CD4-positive, alpha-beta T cell (primary cell): ENCODE measurements at regions not wholly inside any gene's neighbourhood (a gene's known extent, or its start where the extent isn't known, plus 50 kb on each side); places are given as distances from the start of the nearest gene placed in this dataset.

Experiments
- ATAC-seq: fragments of 200-7000 bp; cut with Tn5 transposase; one replicate; pipeline ENCODE4 v1.10.0; 2022; ENCODE audit warnings: mild to moderate bottlenecking; ENCODE audit not compliant: poor library complexity
- CTCF ChIA-PET: fragments of 350-600 bp; sonication (Branson Sonifier 250); formaldehyde crosslinking; loops from one replicate; lab custom pipeline; 2021; ENCODE audit warnings: antibody characterized with exemption, inconsistent platforms; lab: Charles Lee
- POLR2A ChIA-PET: fragments of 350-600 bp; sonication (Branson Sonifier 250); formaldehyde crosslinking; loops from one replicate; lab custom pipeline; 2021; ENCODE audit warnings: antibody characterized with exemption, inconsistent platforms; lab: Charles Lee
- DNase-seq, 14 experiments: peaks; one replicate each; pipeline ENCODE4 v3.0.0-alpha.2; 2013 to 2020; ENCODE audit warnings: mixed read lengths in 2 of 14
- H3K27ac ChIP-seq, 2 donors: one replicate each; pipeline versions ENCODE4 v1.5.1 to v1.7.0; 2013; ENCODE audit warnings: low read length in 2 of 2, low read depth in 1 of 2, mild to moderate bottlenecking in 1 of 2
- H3K27me3 ChIP-seq, 2 experiments: 1 replicate in 1 of 2; 2 replicates in 1 of 2; pipeline versions ENCODE4 v1.6.1 to v1.7.0; 2013; ENCODE audit warnings: low read length in 2 of 2, control low read depth in 1 of 2, mild to moderate bottlenecking in 1 of 2, moderate library complexity in 1 of 2; ENCODE audit not compliant: insufficient read depth in 2 of 2, control insufficient read depth in 1 of 2
- H3K36me3 ChIP-seq: one replicate; pipeline ENCODE4 v1.6.1; 2013; ENCODE audit warnings: low read length, control low read depth; ENCODE audit not compliant: insufficient read depth
- H3K4me1 ChIP-seq: one replicate; pipeline ENCODE4 v1.6.1; 2013; ENCODE audit warnings: low read length, control low read depth; ENCODE audit not compliant: insufficient read depth
- H3K4me3 ChIP-seq: one replicate; pipeline ENCODE4 v1.5.1; 2013; ENCODE audit warnings: mild to moderate bottlenecking, low read length, moderate library complexity
- H3K9me3 ChIP-seq, 2 experiments: 1 replicate in 1 of 2; 2 replicates in 1 of 2; pipeline versions ENCODE4 v1.6.1 to v1.7.0; 2013; ENCODE audit warnings: low read length in 2 of 2, mild to moderate bottlenecking in 2 of 2, control low read depth in 1 of 2, moderate library complexity in 1 of 2; ENCODE audit not compliant: control insufficient read depth in 1 of 2, insufficient read depth in 1 of 2
- H3K27ac Mint-ChIP-seq: one replicate; pipeline ENCODE4 v1.8.0; 2020; ENCODE audit warnings: mixed read lengths
- H3K27me3 Mint-ChIP-seq: one replicate; pipeline ENCODE4 v1.8.0; 2021; ENCODE audit warnings: mixed read lengths
- H3K36me3 Mint-ChIP-seq: one replicate; pipeline ENCODE4 v1.8.0; 2021; ENCODE audit warnings: low read depth, mixed read lengths
- H3K4me1 Mint-ChIP-seq: one replicate; pipeline ENCODE4 v1.8.0; 2021; ENCODE audit warnings: low read depth, mixed read lengths
- H3K4me3 Mint-ChIP-seq: one replicate; pipeline ENCODE4 v1.8.0; 2020; ENCODE audit warnings: mild to moderate bottlenecking, mixed read lengths
- H3K9me3 Mint-ChIP-seq: one replicate; pipeline ENCODE4 v1.8.0; 2020; ENCODE audit warnings: mixed read lengths
- intact Hi-C, 2 experiments: fragments of 100-400 bp; cut with DNase I in 1 of 2; cut with micrococcal nuclease in 1 of 2; formaldehyde crosslinking; loops; one replicate each; pipeline versions ENCODE4 v1.15.1 to v1.9.0; 2023 to 2025; cut with DNase I, micrococcal nuclease
- TF ChIP-seq, protein P1 (sequence below): fragments of 200-600 bp; IDR thresholded peaks from one replicate; pipeline ENCODE4 v1.8.0; 2022; ENCODE audit warnings: antibody characterized with exemption, mild to moderate bottlenecking

- no peaks in the 10 kb centered on the region for H3K4me1 Mint-ChIP-seq
- no peaks in the 10 kb centered on the region for H3K36me3 Mint-ChIP-seq
- no peak overlapping the region for H3K4me3 Mint-ChIP-seq
- CTCF ChIA-PET = no interaction called here
- ATAC-seq (no peak), DNase-seq (no peak)
- H3K27me3 Mint-ChIP-seq = no peaks in the 10 kb centered on the region
- POLR2A ChIA-PET = no interaction called here
- Histone ChIP-seq H3K4me3 (no peak overlapping the region), H3K4me1 (no peaks in the 10 kb centered on the region), H3K9me3 (no peaks in the 10 kb centered on the region), H3K27ac (no peak overlapping the region), H3K36me3 (no peaks in the 10 kb centered on the region), H3K27me3 (no peaks in the 10 kb centered on the region)
- TF ChIP-seq, protein P1, sequence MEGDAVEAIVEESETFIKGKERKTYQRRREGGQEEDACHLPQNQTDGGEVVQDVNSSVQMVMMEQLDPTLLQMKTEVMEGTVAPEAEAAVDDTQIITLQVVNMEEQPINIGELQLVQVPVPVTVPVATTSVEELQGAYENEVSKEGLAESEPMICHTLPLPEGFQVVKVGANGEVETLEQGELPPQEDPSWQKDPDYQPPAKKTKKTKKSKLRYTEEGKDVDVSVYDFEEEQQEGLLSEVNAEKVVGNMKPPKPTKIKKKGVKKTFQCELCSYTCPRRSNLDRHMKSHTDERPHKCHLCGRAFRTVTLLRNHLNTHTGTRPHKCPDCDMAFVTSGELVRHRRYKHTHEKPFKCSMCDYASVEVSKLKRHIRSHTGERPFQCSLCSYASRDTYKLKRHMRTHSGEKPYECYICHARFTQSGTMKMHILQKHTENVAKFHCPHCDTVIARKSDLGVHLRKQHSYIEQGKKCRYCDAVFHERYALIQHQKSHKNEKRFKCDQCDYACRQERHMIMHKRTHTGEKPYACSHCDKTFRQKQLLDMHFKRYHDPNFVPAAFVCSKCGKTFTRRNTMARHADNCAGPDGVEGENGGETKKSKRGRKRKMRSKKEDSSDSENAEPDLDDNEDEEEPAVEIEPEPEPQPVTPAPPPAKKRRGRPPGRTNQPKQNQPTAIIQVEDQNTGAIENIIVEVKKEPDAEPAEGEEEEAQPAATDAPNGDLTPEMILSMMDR = no peak
- peaks cover 7% of the 10 kb centered on the region for H3K9me3 Mint-ChIP-seq
- intact Hi-C loops = no loop called here
- H3K27ac Mint-ChIP-seq = no peak overlapping the region
Measured at GRCh38 chr3:64976456-64976855, 288.7 kb upstream of the ADAMTS9 start.

- no peak for ATAC-seq
- no peak overlapping the region for H3K27ac Mint-ChIP-seq
- no peak for DNase-seq
- H3K4me1 Mint-ChIP-seq = no peaks in the 10 kb centered on the region
- TF ChIP-seq, protein P1 = no peak
- Histone ChIP-seq H3K9me3 (no peaks in the 10 kb centered on the region), H3K36me3 (no peaks in the 10 kb centered on the region), H3K27me3 (no peaks in the 10 kb centered on the region), H3K27ac (no peak overlapping the region), H3K4me1 (no peaks in the 10 kb centered on the region), H3K4me3 (no peak overlapping the region)
- H3K9me3 Mint-ChIP-seq = peaks cover 7% of the 10 kb centered on the region
- H3K4me3 Mint-ChIP-seq = no peak overlapping the region
- POLR2A ChIA-PET = no interaction called here
- H3K27me3 Mint-ChIP-seq = no peaks in the 10 kb centered on the region
- H3K36me3 Mint-ChIP-seq = no peaks in the 10 kb centered on the region
- CTCF ChIA-PET = no interaction called here
- intact Hi-C loops = no loop called here
Measured at GRCh38 chr3:64975147-64975546, 287.3 kb upstream of the ADAMTS9 start.

DNA sequence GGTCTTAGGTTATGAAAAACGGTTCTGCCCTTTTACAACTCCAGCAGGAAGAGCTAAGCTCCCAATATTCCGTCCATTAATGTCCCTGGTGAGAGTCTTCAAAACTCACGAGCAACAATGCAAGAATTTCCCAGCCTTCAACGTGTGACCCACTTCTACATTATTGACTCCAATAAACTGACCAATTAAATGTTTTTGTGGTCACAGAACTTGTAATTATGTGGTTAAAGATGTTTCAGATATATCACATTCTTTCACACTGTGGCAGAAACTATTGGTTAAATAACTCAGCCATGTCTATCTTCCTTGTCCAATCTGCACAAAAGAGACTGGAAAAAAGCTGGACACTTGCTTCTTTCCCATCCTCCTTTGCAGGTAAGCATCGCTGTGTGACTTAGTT lies 286.6 kb upstream of the ADAMTS9 start:
- no peak for ATAC-seq
- CTCF ChIA-PET = no interaction called here
- POLR2A ChIA-PET = no interaction called here

More for the DNA sequence above, 286.6 kb upstream of the ADAMTS9 start:
- no peak overlapping the region for H3K27ac Mint-ChIP-seq
- no peaks in the 10 kb centered on the region for H3K4me1 ChIP-seq
- H3K4me3 Mint-ChIP-seq = no peak overlapping the region
- no peak overlapping the region for H3K4me3 ChIP-seq
- H3K36me3 ChIP-seq = no peaks in the 10 kb centered on the region
- no peaks in the 10 kb centered on the region for H3K4me1 Mint-ChIP-seq
- no peaks in the 10 kb centered on the region for H3K9me3 ChIP-seq
- TF ChIP-seq, protein P1 = no peak
- H3K27ac ChIP-seq = no peak overlapping the region
- no peaks in the 10 kb centered on the region for H3K36me3 Mint-ChIP-seq
- no peaks in the 10 kb centered on the region for H3K27me3 ChIP-seq
- no peaks in the 10 kb centered on the region for H3K27me3 Mint-ChIP-seq
- no peak for DNase-seq
- peaks cover 7% of the 10 kb centered on the region for H3K9me3 Mint-ChIP-seq
- intact Hi-C loops = no loop called here
